Activated CD8-positive, alpha-beta T cell treated with anti-CD3 and anti-CD28 coated beads, Interleukin-2, amount 10 ng/mL, durations not matched to agents 7 days and 5 days (primary cell): ENCODE measurements at regions not wholly inside any gene's neighbourhood (a gene's known extent, or its start where the extent isn't known, plus 50 kb on each side); places are given as distances from the start of the nearest gene placed in this dataset.

ENCODE experiments used
- ATAC-seq: fragments of 150-1000 bp; cut with Tn5 transposase; one replicate; pipeline ENCODE4 v1.10.0; 2021; ENCODE audit warnings: moderate library complexity
- CTCF ChIA-PET: fragments of 350-600 bp; sonication (Branson Sonifier 250); formaldehyde crosslinking; loops from one replicate; lab custom pipeline; 2021; ENCODE audit warnings: antibody characterized with exemption; lab: Charles Lee
- POLR2A ChIA-PET: fragments of 350-600 bp; sonication (Branson Sonifier 250); formaldehyde crosslinking; loops from one replicate; lab custom pipeline; 2021; ENCODE audit warnings: antibody characterized with exemption; lab: Charles Lee
- DNase-seq: peaks from one replicate; pipeline ENCODE4 v3.0.0-alpha.2; 2020
- H3K27ac Mint-ChIP-seq: one replicate; pipeline ENCODE4 v1.8.0; 2021; ENCODE audit warnings: mild to moderate bottlenecking, mixed read lengths
- H3K27me3 Mint-ChIP-seq: one replicate; pipeline ENCODE4 v1.8.0; 2021; ENCODE audit warnings: low read depth, mixed read lengths
- H3K36me3 Mint-ChIP-seq: one replicate; pipeline ENCODE4 v1.8.0; 2021; ENCODE audit warnings: low read depth, mixed read lengths
- H3K4me1 Mint-ChIP-seq: one replicate; pipeline ENCODE4 v1.8.0; 2021; ENCODE audit warnings: low read depth, mixed read lengths
- H3K4me3 Mint-ChIP-seq: one replicate; pipeline ENCODE4 v1.8.0; 2021; ENCODE audit warnings: mild to moderate bottlenecking, mixed read lengths
- H3K9me3 Mint-ChIP-seq: one replicate; pipeline ENCODE4 v1.8.0; 2022; ENCODE audit warnings: mixed read lengths; ENCODE audit not compliant: insufficient read depth

- H3K36me3 Mint-ChIP-seq, result no peaks in the 10 kb centered on the region
- no peak overlapping the region for H3K4me3 Mint-ChIP-seq
- no peaks in the 10 kb centered on the region for H3K27me3 Mint-ChIP-seq
- no peak overlapping the region for H3K27ac Mint-ChIP-seq
- no peaks in the 10 kb centered on the region for H3K9me3 Mint-ChIP-seq
- no peak for ATAC-seq
- CTCF ChIA-PET, result interaction anchor here (1.5 kb wide), 1 partner anchor 38 kb away, joined by 5 read pairs; no protein-coding TSS in a partner anchor
- DNase-seq, result no peak
- POLR2A ChIA-PET, result no interaction called here
- no peaks in the 10 kb centered on the region for H3K4me1 Mint-ChIP-seq
Measured at GRCh38 chr4:78673337-78673736, 102.8 kb upstream of the BMP2K start.

- no peaks in the 10 kb centered on the region for H3K9me3 Mint-ChIP-seq
- H3K36me3 Mint-ChIP-seq, result no peaks in the 10 kb centered on the region
- ChIA-PET POLR2A (no interaction called here), CTCF (interaction anchor here (0.9 kb wide), 1 partner anchor 49 kb away, joined by 3 read pairs; no protein-coding TSS in a partner anchor)
- DNase-seq (no peak), ATAC-seq (no peak)
- H3K27ac Mint-ChIP-seq, result no peak overlapping the region
- no peaks in the 10 kb centered on the region for H3K4me1 Mint-ChIP-seq
- no peaks in the 10 kb centered on the region for H3K27me3 Mint-ChIP-seq
- H3K4me3 Mint-ChIP-seq, result no peak overlapping the region
Measured at GRCh38 chr4:78675325-78675724, 100.8 kb upstream of the BMP2K start.

DNA sequence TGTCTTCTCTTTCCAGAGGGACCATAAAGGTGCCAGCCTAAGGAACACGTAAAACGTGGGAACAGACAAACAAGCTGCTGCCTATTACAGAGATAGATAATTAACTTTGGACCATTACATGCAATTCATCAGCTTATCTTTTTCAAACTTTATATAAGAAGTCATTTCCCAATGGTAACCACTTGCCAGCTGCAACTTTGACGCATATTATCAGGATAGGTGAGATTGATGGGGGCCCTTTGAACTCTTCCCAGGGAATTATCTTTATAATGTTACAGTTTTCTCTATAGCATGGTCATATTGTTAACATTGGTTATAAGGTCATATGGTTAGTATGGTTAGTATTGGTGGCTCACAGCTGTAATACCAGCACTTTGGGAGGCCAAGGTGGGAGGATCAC is 94.1 kb upstream of the BMP2K start:
- DNase-seq (no peak), ATAC-seq (no peak)
- Mint-ChIP-seq H3K9me3 (no peaks in the 10 kb centered on the region), H3K36me3 (no peaks in the 10 kb centered on the region), H3K27me3 (peaks cover under 1% of the 10 kb centered on the region), H3K4me3 (no peak overlapping the region), H3K4me1 (no peaks in the 10 kb centered on the region), H3K27ac (no peak overlapping the region)
- ChIA-PET CTCF (no interaction called here), POLR2A (no interaction called here)

- no peak for DNase-seq
- no peaks in the 10 kb centered on the region for H3K9me3 Mint-ChIP-seq
- H3K27me3 Mint-ChIP-seq, result peaks cover 2% of the 10 kb centered on the region
- H3K36me3 Mint-ChIP-seq, result no peaks in the 10 kb centered on the region
- no peak for ATAC-seq
- no peaks in the 10 kb centered on the region for H3K4me1 Mint-ChIP-seq
- POLR2A ChIA-PET, result no interaction called here
- H3K27ac Mint-ChIP-seq, result no peak overlapping the region
- no peak overlapping the region for H3K4me3 Mint-ChIP-seq
- CTCF ChIA-PET, result interaction anchor here (1.3 kb wide), 1 partner anchor 180 kb away, joined by 3 read pairs; no protein-coding TSS in a partner anchor
Measured at GRCh38 chr4:78683352-78683751, 92.8 kb upstream of the BMP2K start.

GRCh38 chr4:78684325-78685079 is 91.6 kb upstream of the BMP2K start:
- no peak for DNase-seq
- H3K27ac Mint-ChIP-seq, result no peak overlapping the region
- no peak for ATAC-seq
- no peaks in the 10 kb centered on the region for H3K9me3 Mint-ChIP-seq
- no peaks in the 10 kb centered on the region for H3K36me3 Mint-ChIP-seq
- ChIA-PET CTCF (no interaction called here), POLR2A (no interaction called here)
- H3K4me1 Mint-ChIP-seq, result no peaks in the 10 kb centered on the region
- H3K4me3 Mint-ChIP-seq, result no peak overlapping the region
- H3K27me3 Mint-ChIP-seq, result peaks cover 8% of the 10 kb centered on the region

DNA sequence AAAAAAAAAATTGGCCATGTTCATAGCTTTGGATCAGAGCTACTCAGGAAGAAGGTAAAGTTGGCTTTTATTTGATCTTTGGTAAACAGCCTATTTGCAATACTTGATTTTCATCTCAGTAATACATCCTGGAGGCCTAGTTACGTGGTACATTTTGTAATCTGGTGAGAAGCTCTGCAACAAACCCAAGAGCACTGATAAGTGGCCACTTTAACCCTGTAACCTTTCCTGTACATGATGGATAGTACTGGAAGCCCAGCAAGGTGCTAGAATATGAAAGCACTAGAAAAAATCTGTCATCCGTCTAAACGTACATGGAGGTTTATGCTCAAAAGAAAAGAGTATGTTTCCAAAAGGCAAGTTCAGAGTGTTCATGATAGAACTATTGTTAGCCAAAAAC is 88.3 kb upstream of the BMP2K start:
- peaks cover 12% of the 10 kb centered on the region for H3K4me1 Mint-ChIP-seq
- H3K4me3 Mint-ChIP-seq, result no peak overlapping the region
- POLR2A ChIA-PET, result no interaction called here

DNA sequence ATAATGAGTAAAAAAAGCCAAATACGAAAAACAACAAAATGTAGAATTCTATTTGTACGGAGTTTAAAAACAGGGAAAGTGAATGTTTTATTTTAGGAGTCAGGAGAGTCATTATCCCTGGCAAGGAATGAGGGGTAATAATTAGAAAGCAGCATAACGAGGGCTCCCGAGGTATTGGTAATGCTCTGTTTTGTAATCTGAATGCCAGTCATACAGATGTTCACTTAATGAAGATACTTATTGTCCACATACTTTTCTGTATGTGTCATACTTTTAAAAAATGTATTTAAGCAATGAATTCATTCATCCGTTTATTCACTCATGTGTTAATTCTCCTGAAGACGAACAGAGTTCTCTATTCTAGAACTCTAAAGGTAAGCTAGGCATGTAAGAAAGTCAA is 87.8 kb upstream of the BMP2K start:
- ATAC-seq (no peak), DNase-seq (no peak)
- POLR2A ChIA-PET, result no interaction called here
- Mint-ChIP-seq H3K27ac (no peak overlapping the region), H3K4me3 (no peak overlapping the region), H3K9me3 (no peaks in the 10 kb centered on the region), H3K27me3 (peaks cover 13% of the 10 kb centered on the region), H3K36me3 (no peaks in the 10 kb centered on the region), H3K4me1 (peaks cover 12% of the 10 kb centered on the region)
- CTCF ChIA-PET, result no interaction called here

More for the DNA sequence above, 88.3 kb upstream of the BMP2K start:
- Mint-ChIP-seq H3K27ac (no peak overlapping the region), H3K27me3 (peaks cover 13% of the 10 kb centered on the region), H3K36me3 (no peaks in the 10 kb centered on the region), H3K9me3 (no peaks in the 10 kb centered on the region)
- no peak for DNase-seq
- CTCF ChIA-PET, result no interaction called here
- ATAC-seq, result no peak

GRCh38 chr4:78689261-78689660 is 86.9 kb upstream of the BMP2K start:
- CTCF ChIA-PET, result no interaction called here
- POLR2A ChIA-PET, result interaction anchor here (0.6 kb wide), 1 partner anchor 87 kb away, joined by 3 read pairs; no protein-coding TSS in a partner anchor
- Mint-ChIP-seq H3K9me3 (no peaks in the 10 kb centered on the region), H3K27ac (no peak overlapping the region), H3K4me3 (no peak overlapping the region), H3K4me1 (peaks cover 12% of the 10 kb centered on the region), H3K27me3 (peaks cover 13% of the 10 kb centered on the region), H3K36me3 (no peaks in the 10 kb centered on the region)
- ATAC-seq (no peak), DNase-seq (no peak)

- Mint-ChIP-seq H3K27me3 (peaks cover 13% of the 10 kb centered on the region), H3K36me3 (no peaks in the 10 kb centered on the region), H3K27ac (no peak overlapping the region), H3K9me3 (no peaks in the 10 kb centered on the region), H3K4me1 (peaks cover 12% of the 10 kb centered on the region), H3K4me3 (no peak overlapping the region)
- CTCF ChIA-PET, result no interaction called here
- ATAC-seq (no peak), DNase-seq (no peak)
- POLR2A ChIA-PET, result interaction anchor here (0.6 kb wide), 1 partner anchor 87 kb away, joined by 3 read pairs; no protein-coding TSS in a partner anchor
Measured at GRCh38 chr4:78689700-78690323, 86.3 kb upstream of the BMP2K start.

GRCh38 chr4:78691334-78691754 is 84.8 kb upstream of the BMP2K start:
- Mint-ChIP-seq H3K4me1 (peaks cover 12% of the 10 kb centered on the region), H3K9me3 (no peaks in the 10 kb centered on the region), H3K36me3 (no peaks in the 10 kb centered on the region), H3K27ac (no peak overlapping the region), H3K4me3 (no peak overlapping the region), H3K27me3 (peaks cover 13% of the 10 kb centered on the region)
- DNase-seq, result no peak
- ChIA-PET POLR2A (no interaction called here), CTCF (no interaction called here)
- ATAC-seq, result no peak

DNA sequence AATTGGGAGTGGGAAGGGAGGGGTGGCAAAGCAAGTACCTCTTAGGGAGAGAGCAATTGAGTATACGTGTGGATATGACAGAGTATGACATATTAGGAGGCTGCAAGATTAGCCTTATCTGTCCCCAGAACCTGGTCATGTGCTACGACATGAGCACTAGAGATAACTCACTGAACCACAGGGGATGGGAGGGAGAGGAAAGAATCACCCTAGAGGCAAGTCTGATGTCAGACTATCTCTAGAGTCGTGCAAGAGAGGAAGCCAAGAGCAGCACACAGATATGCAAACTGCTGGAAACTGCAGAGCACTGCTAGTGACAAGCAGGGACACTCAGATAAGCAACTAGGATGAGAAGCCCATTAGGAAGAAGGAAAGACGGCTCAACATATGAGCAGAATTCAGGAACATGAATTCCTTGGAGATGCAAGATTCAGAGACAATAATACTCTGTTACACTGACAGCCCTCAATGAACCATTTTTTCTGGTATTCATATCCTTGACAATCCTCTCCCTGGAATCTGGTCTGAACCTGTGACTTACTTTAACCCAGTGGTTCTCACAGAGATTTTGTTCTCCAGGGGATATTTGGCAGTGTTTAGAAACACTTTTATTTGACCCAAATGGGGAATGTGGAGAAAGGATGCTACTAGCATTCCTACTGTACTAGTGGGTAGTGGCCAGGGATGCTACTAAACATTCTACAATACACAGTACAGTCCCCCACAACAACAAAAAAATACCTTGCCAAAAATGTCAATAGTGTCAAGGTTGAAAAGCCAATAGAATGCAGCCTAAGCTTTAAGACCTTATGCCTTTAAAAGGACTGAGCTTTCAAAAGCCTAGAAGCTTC is 84.0 kb upstream of the BMP2K start:
- CTCF ChIA-PET, result no interaction called here
- Mint-ChIP-seq H3K27me3 (peaks cover 12% of the 10 kb centered on the region), H3K4me3 (no peak overlapping the region), H3K36me3 (no peaks in the 10 kb centered on the region), H3K27ac (no peak overlapping the region), H3K9me3 (no peaks in the 10 kb centered on the region), H3K4me1 (peaks cover 12% of the 10 kb centered on the region)
- POLR2A ChIA-PET, result no interaction called here
- ATAC-seq (peak; percentile 53), DNase-seq (no peak)

DNA sequence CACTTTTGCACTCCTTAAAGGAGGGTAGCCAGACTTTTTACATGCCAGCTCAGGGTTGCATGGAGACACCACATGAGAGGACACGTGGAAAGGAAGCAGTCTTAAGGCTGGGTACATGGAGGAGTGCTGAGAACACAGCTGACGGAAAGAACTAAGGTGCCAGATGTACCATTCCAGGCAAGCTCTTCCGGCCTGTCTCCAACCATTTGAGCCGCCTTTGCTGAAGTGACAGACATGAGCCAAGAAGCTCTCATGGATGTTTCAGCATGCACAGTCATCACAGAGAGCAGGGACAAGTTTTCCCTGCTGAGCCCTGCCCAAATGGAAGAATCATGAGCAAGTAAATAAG is 83.4 kb upstream of the BMP2K start:
- no peak for DNase-seq
- H3K9me3 Mint-ChIP-seq, result no peaks in the 10 kb centered on the region
- H3K27me3 Mint-ChIP-seq, result peaks cover 11% of the 10 kb centered on the region
- H3K27ac Mint-ChIP-seq, result no peak overlapping the region
- no peaks in the 10 kb centered on the region for H3K36me3 Mint-ChIP-seq
- H3K4me1 Mint-ChIP-seq, result peaks cover 12% of the 10 kb centered on the region
- POLR2A ChIA-PET, result no interaction called here
- CTCF ChIA-PET, result no interaction called here
- H3K4me3 Mint-ChIP-seq, result no peak overlapping the region
- no peak for ATAC-seq
